AG09309 (cell line): ENCODE measurements at regions not wholly inside any gene's neighbourhood (a gene's known extent, or its start where the extent isn't known, plus 50 kb on each side); places are given as distances from the start of the nearest gene placed in this dataset.
"Not testable (repeated sequence)": the region's sequence is repeated elsewhere in the genome, so short reads cannot be mapped to it uniquely, and the experiment has no call there.

Experiments used
- DNase-seq: peaks from one replicate; pipeline ENCODE4 v3.0.0-alpha.2; 2010; ENCODE audit warnings: low read depth
- H3K4me3 ChIP-seq: 2 replicates; pipeline ENCODE4 v1.5.1; 2011; ENCODE audit warnings: mild to moderate bottlenecking, low read depth, low read length, moderate library complexity; ENCODE audit not compliant: control insufficient read depth
- CTCF ChIP-seq: IDR thresholded peaks from 2 replicates; pipeline ENCODE4 v1.5.1; 2011; ENCODE audit warnings: mild to moderate bottlenecking, low read depth, low read length, inconsistent platforms; ENCODE audit not compliant: insufficient read depth, control insufficient read depth; ENCODE audit errors: missing control alignments

GRCh38 chr6:71211799-71212198 is 76.8 kb upstream of the OGFRL1 start:
- DNase-seq, result no peak
- no peak for TF ChIP-seq CTCF

DNA sequence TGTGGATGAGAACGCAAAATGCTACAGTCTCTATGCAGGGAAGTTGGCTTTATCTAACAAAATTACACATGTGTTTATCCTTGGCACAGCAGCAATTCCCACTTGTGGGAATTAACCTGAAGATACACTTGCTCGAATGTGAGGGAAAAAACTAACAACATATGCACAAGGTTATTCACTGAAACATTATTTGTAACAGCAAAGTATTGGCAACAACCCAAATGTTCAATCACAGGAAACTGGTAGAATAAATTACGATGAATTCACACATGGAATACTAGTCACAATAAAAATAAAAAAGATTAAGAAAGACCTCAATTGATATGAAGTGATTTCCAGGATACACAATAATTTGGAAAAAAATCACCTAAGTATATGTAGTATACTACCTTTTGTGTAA is 68.1 kb upstream of the OGFRL1 start:
- TF ChIP-seq CTCF, result no peak
- DNase-seq, result no peak
- no peak overlapping the region for H3K4me3 ChIP-seq

More at GRCh38 chr6:71211799-71212198, 76.8 kb upstream of the OGFRL1 start:
- H3K4me3 ChIP-seq, result no peak overlapping the region

DNA sequence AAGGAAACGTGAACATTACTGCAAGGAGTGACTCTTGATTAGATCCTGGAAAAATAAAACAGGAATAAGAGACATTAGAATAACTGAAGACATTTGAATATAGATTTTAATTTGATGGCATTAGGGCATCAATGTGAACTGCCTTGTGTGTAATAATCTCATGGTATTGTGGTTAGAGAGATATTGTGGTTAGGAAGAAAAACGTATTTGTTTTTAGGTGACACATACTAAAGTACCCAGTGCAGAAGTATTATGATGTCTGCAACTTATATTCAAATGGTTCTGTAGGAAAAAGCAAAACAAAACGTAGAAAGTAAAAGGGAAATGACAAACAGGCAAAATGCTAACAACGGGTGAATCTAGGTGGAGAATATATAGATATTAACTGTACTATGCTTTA is 65.9 kb upstream of the OGFRL1 start:
- no peak for DNase-seq
- TF ChIP-seq CTCF, result no peak
- H3K4me3 ChIP-seq, result no peak overlapping the region

GRCh38 chr6:71224011-71224410 is 64.6 kb upstream of the OGFRL1 start:
- no peak for TF ChIP-seq CTCF
- no peak for DNase-seq
- no peak overlapping the region for H3K4me3 ChIP-seq

DNA sequence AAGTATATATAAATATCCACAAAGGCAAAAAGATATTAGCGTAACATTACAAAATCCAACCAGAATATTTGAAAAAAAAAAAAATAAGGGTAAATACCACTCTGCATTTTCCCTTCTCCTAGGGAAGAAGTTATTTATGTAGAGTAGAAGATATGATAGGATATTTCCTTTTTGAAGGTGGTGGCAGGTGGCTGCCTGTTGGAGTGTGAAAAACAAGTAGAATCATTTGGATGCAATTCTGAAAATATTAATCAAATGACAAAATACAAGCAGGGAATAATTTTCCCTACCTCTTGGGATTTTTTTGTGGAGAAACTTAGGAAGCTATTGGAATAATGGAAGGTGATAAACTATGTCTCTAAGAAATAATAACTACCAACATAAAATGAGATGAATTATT is 62.5 kb upstream of the OGFRL1 start:
- no peak for TF ChIP-seq CTCF
- DNase-seq, result no peak
- no peak overlapping the region for H3K4me3 ChIP-seq

DNA sequence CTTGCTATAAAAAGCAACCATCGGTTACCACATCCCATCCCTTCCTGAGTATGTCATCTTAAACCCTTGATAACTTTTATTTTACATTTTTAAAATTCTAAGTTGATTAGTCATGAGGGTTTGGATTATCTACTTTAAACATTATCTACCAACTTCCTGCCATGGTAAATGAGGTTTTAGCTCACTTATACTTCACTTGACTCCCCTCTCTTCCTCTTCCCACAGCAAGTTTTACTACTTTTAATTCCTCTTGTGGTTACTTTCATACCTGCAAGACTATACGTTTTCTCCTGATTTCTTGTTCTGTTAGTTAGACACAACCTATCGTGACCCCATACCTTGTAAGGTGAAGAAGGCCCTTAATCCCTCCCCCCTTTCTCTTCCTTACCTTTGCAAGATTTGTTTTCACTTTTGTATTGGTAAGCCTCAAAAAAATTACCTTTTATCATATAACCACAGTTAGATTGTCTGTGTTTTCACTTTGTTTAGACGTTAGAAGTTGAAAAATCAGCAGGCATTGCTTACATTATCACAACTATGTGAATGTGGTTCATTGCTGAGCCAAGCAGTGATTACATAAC is 60.1 kb upstream of the OGFRL1 start:
- H3K4me3 ChIP-seq, result no peak overlapping the region
- no peak for TF ChIP-seq CTCF
- no peak for DNase-seq

- TF ChIP-seq CTCF, result no peak
- no peak overlapping the region for H3K4me3 ChIP-seq
- no peak for DNase-seq
Measured at GRCh38 chr6:71229477-71229876, 59.1 kb upstream of the OGFRL1 start.

DNA sequence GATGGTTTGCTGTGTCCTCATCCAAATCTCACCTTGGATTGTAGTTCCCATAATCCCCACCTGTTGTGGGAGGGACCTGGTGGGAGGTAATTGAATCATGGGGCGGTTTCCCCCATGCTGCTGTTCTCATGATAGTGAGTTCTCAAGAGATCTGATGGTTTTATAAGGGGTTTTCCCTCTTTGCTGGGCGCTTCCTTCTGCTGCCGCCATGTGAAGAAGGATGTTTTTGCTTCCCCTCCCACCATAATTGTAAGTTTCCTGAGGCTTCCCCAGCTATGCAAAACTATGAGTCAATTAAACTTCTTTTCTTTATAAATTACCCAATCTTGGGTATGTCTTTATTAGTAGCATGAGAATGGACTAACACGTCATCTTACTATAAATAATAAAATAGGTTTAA is 55.7 kb upstream of the OGFRL1 start:
- DNase-seq, H3K4me3 ChIP-seq: not testable (repeated sequence)
